ENCODE measurements at regions not wholly inside any gene's neighbourhood (a gene's known extent, or its start where the extent isn't known, plus 50 kb on each side); places are given as distances from the start of the nearest gene placed in this dataset.

GRCh38 chr10:31749981-31750840 lies 178.4 kb downstream of the ARHGAP12 start:
- TF ChIP-seq, protein P1, sequence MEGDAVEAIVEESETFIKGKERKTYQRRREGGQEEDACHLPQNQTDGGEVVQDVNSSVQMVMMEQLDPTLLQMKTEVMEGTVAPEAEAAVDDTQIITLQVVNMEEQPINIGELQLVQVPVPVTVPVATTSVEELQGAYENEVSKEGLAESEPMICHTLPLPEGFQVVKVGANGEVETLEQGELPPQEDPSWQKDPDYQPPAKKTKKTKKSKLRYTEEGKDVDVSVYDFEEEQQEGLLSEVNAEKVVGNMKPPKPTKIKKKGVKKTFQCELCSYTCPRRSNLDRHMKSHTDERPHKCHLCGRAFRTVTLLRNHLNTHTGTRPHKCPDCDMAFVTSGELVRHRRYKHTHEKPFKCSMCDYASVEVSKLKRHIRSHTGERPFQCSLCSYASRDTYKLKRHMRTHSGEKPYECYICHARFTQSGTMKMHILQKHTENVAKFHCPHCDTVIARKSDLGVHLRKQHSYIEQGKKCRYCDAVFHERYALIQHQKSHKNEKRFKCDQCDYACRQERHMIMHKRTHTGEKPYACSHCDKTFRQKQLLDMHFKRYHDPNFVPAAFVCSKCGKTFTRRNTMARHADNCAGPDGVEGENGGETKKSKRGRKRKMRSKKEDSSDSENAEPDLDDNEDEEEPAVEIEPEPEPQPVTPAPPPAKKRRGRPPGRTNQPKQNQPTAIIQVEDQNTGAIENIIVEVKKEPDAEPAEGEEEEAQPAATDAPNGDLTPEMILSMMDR (IDR thresholded peaks at IDR 0.05; ENCODE audit: low read length), result no peak
- no peak for TF ChIP-seq EZH2 (IDR thresholded peaks at IDR 0.05; ENCODE audit: borderline replicate concordance, low read length)

Data from OCI-LY1 (cell line).